IPS DF 19.7 (cell line): ENCODE measurements at regions not wholly inside any gene's neighbourhood (a gene's known extent, or its start where the extent isn't known, plus 50 kb on each side); places are given as distances from the start of the nearest gene placed in this dataset.

Source experiments
- DNase-seq: peaks from one replicate; pipeline ENCODE4 v3.0.0-alpha.2; 2013; ENCODE audit warnings: low read depth, low spot score

DNA sequence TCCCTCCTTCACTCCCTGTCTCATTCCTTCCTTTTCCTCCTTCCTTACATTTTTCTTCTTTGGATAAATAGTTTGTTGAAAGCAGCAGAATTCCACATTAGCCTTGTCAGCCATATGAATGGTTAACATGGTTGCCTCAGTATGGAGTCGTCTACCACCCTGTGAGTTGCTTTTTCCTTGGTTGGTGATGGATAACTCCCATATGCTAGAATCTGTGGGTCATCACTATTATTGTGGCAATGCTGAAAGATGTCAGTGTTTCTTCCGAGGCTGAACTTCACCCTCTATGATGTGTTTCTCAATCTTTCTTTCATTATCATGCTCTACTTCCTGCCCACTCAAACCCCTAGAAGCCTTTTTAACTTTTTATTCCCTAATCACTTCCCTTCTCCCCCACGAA lies 481.8 kb upstream of the KCNMB2 start:
- DNase-seq, result no peak

DNA sequence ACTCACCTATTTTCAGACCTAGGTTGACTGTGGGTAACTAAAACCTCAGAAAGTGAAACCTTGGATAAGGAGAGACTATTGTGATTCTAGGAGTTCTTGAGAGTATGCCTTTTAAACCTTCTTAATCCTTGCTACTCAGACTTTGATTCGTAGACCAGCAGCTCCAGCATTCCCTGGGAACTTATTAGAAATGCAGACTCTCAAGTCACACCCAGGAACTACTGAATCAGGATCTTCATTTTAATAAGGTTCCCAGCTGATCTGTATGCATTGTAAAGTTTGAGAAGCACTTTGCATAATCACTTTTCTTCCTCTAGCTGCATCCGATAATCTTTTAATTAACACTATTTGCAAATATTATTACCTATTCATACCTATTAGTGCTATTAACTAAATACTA lies 480.3 kb upstream of the KCNMB2 start:
- no peak for DNase-seq

- DNase-seq, result no peak
Observed at GRCh38 chr3:178056868-178057267, 479.4 kb upstream of the KCNMB2 start.

- no peak for DNase-seq
Observed at GRCh38 chr3:178058629-178059028, 477.6 kb upstream of the KCNMB2 start.

DNA sequence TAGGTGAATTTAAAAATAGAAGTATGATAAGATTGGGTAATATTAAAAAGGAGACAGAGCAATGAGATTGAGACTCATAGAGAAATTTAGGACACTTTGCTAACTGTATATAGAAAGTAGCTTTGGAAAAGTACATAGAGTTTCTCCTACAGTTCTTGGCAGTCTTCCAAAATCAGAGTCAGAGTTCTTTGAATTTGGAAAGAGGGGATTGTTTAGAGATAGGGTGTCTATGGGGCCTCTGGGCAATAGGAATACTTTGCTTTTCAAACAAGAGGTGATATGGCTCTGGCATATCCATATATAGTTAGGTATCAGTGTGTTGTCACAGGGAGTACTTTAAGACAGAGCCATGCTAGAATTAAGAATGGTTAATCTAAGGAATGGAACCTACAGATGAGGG lies 477.1 kb upstream of the KCNMB2 start:
- DNase-seq, result no peak

DNA sequence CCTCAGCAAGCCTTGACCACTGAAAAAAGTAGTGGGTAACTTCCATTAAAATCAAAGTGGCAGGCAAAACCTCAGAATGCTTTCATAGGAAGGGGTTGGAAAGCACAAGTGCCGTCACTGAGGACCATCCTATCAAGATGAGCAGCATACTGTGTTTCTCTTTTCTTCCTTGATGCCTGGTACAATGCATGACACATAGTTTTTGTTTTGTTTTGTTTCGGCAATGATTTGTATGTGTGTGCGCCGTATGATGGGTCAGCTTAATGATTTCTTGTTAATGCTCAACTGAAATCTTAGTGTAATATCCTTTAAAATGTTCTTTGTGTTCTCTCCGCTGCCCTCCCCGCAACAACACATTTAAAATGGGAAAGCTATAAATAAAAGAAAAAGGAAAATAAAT lies 476.4 kb upstream of the KCNMB2 start:
- DNase-seq, result no peak

GRCh38 chr3:178060407-178060806 lies 475.8 kb upstream of the KCNMB2 start:
- DNase-seq, result no peak

DNA sequence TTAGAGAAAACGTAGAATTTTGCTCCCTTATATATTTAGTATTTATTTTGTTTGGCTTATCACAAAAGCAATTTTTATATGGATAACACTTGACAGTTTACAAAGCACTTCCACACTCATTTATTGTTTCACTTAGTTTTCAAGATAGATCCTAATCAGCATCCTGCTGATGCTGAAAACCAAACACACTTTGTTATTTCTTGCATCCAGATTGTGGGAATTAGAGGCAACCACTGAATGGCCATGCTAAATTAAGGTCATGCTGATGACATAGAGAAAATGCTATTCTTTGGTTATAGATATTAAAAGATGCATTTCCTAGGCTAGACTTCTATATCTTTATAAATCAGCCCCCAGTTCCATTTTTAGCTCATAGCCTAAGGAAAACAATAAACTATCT lies 474.1 kb upstream of the KCNMB2 start:
- DNase-seq, result no peak

DNA sequence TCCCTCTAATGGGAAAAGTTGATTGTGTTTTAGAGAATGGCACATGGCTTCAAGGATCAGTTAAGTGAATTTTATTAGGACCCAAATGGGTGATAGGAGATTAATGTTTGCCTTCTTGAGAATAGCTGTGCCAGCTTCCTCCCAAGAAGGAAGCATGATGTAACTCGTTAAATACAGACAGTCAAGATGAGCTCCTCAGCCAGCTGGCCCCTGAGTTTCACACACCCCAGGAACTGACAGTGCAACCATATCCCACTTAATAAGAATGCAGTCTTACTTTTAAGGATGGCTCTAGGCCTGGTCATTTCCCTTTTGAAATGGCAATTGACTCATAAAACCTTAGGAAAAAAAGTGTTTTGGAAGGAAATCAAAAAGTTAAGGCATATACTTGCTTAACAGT lies 472.8 kb upstream of the KCNMB2 start:
- no peak for DNase-seq

DNA sequence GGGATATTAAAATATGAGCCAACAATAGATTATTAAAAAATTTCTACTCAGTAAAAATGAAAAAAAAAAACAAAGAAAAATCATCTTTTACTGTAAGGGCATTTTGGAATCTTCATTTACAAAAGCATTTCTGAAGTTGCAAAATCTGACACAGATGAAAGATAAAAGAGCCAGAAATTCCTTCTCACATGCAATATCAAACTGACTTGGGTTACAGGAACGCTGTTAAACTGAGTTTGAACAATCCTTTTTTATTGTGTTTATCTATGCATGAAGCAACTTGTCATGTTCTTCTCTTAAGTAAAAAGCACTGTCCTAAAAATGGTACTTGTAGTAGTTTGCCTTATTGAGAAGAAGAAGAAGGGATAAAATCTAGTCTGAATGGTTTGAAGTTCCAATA lies 468.5 kb upstream of the KCNMB2 start:
- no peak for DNase-seq

GRCh38 chr3:178072391-178073305 lies 463.6 kb upstream of the KCNMB2 start:
- DNase-seq, result no peak

GRCh38 chr3:178073366-178073765 lies 462.9 kb upstream of the KCNMB2 start:
- DNase-seq, result no peak

DNA sequence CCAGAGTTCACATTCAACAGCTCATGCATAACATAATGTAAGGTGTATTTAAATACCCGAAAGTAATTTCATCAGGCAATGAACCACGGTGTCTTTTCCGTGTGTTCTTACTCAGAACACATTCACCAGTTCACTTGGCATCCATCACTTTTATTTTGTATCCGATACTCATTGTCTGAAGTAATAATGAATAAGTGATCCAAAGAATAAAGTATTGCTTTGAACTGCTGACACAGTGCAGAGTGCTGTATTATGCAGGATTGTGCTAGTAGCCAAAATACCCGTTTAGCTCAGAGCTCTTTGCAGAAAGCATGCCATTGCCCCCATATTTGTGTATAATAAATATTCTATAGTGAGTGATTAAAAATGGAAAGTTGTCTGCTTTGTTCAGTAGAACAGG lies 460.9 kb upstream of the KCNMB2 start:
- DNase-seq, result no peak

DNA sequence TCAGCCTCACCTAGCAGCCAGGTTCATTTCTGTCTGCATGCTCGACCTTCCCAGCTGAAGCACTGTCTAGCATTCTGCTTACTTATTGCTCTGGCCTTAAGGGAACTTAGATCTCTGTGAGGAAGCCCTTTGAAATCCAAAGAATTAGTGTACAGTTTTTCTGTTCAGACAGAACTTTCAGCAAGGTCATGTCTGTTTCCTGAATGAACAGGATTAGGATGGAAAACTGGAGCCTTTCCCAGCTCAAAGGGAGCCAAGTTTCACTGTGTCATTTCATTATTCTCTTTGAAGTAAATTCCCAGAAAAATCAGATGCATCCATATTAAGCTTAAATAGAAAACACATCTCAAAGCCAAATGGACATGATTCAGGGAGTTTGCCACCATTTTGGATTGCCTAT lies 457.3 kb upstream of the KCNMB2 start:
- no peak for DNase-seq

GRCh38 chr3:178079966-178080365 lies 456.3 kb upstream of the KCNMB2 start:
- no peak for DNase-seq

DNA sequence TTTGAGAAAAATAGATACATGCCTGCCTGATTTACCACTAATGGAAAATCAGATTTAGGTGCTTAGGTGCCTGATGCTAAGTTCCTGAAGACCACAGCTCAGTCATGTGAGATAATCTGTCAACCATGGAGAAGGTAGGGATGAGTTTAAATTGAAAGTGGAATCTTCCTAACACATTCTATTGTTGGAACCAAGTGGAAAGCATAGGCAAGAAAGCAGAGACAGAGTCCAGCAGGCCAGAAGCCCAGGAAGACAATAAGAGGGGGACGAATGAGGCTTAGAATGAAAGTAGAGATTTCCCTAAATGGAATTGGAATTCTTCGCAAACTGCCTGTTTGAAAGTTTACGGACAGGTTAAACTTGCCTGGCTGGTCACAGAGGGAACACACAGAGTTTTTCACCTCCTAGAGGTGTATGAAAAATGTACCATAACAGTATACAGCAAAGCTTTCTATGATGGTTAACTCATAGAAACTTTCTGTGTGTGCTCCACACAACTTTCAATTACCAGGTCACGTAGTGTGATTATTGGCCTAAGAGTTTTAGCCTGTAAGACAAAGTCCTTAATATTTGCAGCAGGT lies 453.8 kb upstream of the KCNMB2 start:
- no peak for DNase-seq

- no peak for DNase-seq
Observed at GRCh38 chr3:178083906-178084866, 452.1 kb upstream of the KCNMB2 start.

GRCh38 chr3:178084938-178085816 lies 451.1 kb upstream of the KCNMB2 start:
- DNase-seq, result peak; percentile 20

DNA sequence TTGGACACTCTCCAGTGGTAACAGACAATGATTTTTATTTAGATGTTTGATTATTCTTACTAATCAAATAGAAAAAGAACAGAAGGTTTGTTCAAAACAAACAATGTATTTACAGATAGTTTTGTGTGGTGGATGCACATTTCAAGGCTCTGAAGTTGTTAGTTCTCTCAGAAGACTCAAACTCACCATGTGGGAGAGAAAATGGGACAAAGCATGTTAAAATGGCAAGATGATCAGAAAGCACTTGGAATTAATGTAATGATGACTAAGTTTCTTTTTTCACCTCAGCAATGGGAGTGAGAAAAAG lies 450.5 kb upstream of the KCNMB2 start:
- DNase-seq, result no peak

DNA sequence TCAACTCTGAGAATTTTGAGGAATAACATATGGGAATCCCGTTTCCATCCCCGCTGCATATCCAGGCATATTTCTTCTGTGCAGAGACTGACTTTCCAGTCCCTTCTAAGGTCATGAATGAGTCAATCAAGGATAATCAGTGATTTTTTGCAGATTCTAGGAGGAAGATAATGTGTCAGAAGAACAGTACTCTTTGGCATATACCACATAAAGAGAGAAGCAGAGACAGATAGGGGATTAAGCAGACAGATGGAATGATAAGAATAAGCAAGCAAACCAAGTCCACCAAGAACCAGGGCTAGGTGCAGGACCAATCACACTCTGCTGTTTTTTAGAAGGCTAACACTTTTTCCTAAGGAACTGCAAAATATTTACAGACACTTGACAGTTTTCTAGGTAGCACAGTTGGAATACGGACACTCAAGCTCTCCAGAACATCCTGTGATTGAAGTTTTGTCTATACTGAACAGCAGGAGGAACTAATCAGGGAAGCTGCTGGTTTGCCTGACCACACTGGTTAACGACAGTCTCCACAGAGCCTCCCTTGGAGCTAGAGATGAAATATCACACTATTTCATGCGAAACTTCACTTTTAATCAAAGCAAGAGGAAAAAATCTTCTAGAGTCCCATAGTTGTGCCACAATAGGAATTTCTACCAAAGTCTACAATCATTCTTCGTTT lies 450.0 kb upstream of the KCNMB2 start:
- no peak for DNase-seq

- no peak for DNase-seq
Observed at GRCh38 chr3:178087376-178087775, 448.9 kb upstream of the KCNMB2 start.
